ENCODE measurements at regions not wholly inside any gene's neighbourhood (a gene's known extent, or its start where the extent isn't known, plus 50 kb on each side); places are given as distances from the start of the nearest gene placed in this dataset.

DNA sequence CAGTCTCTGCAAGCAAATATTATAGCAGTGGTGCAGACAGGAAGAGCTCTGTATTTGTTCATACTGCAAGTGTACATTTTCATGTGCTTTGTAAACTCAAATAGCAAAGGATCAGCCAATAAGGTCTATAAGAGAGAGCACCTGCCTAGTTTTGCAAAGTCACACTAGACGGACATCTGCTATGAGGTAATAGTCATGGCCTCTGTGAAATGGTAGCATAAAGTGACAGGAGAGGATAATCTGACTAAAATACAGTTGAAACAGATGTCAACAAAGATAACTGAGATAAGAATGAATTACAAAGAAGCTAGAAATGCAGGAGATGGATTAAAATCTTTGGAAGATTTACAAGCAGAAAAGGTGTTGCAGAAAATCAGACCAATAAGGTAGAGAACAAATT is 70.6 kb upstream of the SPON1 start:
- no peaks in the 10 kb centered on the region; the same call in 1 of the 2 replicates for H3K27me3 ChIP-seq
- H3K4me3 ChIP-seq, result no peak overlapping the region
- H3K36me3 ChIP-seq, result no peaks in the 10 kb centered on the region
- H3K9me3 ChIP-seq, result no peaks in the 10 kb centered on the region
- no peak for DNase-seq

GRCh38 chr11:13896175-13896980 is 66.1 kb upstream of the SPON1 start:
- H3K9me3 ChIP-seq, result no peaks in the 10 kb centered on the region
- no peak for DNase-seq
- H3K36me3 ChIP-seq, result no peaks in the 10 kb centered on the region
- no peak overlapping the region for H3K4me3 ChIP-seq
- H3K27me3 ChIP-seq, result no peaks in the 10 kb centered on the region

DNA sequence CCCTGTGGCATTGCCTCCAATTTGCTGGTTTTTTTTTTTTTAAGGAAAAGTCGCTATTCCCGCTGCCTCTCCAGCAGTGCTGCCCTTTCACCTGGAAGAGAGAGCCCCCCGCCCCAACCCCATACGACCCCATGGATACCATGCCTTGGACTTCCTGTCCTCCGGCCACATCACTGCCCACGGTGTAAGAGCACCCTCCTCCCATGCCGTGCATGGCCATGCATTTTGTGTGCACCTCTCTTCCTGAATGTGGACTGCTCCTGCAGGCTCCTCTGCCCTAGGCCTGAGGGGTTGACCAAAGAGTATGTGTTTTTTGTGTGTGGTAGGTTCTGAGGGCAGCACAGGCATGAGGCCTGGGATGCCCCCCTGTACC is 65.6 kb upstream of the SPON1 start:
- H3K27me3 ChIP-seq, result no peaks in the 10 kb centered on the region
- H3K36me3 ChIP-seq, result no peaks in the 10 kb centered on the region
- no peaks in the 10 kb centered on the region for H3K9me3 ChIP-seq
- no peak overlapping the region for H3K4me3 ChIP-seq
- DNase-seq, result no peak

GRCh38 chr11:13897646-13898276 is 64.8 kb upstream of the SPON1 start:
- Histone ChIP-seq H3K27me3 (no peaks in the 10 kb centered on the region), H3K4me3 (no peak overlapping the region), H3K36me3 (no peaks in the 10 kb centered on the region), H3K9me3 (no peaks in the 10 kb centered on the region)
- DNase-seq, result no peak

- Histone ChIP-seq H3K4me3 (no peak overlapping the region), H3K9me3 (no peaks in the 10 kb centered on the region), H3K27me3 (no peaks in the 10 kb centered on the region), H3K36me3 (no peaks in the 10 kb centered on the region)
- DNase-seq, result no peak
Observed at GRCh38 chr11:13899603-13900002, 62.9 kb upstream of the SPON1 start.

- no peaks in the 10 kb centered on the region; the same call in 1 of the 2 replicates for H3K9me3 ChIP-seq
- no peaks in the 10 kb centered on the region for H3K36me3 ChIP-seq
- no peaks in the 10 kb centered on the region for H3K27me3 ChIP-seq
- no peak for DNase-seq
- no peak overlapping the region for H3K4me3 ChIP-seq
Observed at GRCh38 chr11:13902523-13902922, 60.0 kb upstream of the SPON1 start.

- no peaks in the 10 kb centered on the region for H3K27me3 ChIP-seq
- no peaks in the 10 kb centered on the region for H3K36me3 ChIP-seq
- no peak overlapping the region for H3K4me3 ChIP-seq
- no peaks in the 10 kb centered on the region; the same call in 1 of the 2 replicates for H3K9me3 ChIP-seq
- no peak for DNase-seq
Observed at GRCh38 chr11:13905137-13905781, 57.3 kb upstream of the SPON1 start.

- DNase-seq, result no peak
- Histone ChIP-seq H3K27me3 (no peaks in the 10 kb centered on the region), H3K4me3 (no peak overlapping the region), H3K36me3 (no peaks in the 10 kb centered on the region), H3K9me3 (no peaks in the 10 kb centered on the region; the same call in 1 of the 2 replicates)
Observed at GRCh38 chr11:13907678-13908077, 54.8 kb upstream of the SPON1 start.

GRCh38 chr11:13908535-13908934 is 54.0 kb upstream of the SPON1 start:
- Histone ChIP-seq H3K36me3 (no peaks in the 10 kb centered on the region), H3K27me3 (no peaks in the 10 kb centered on the region), H3K9me3 (no peaks in the 10 kb centered on the region; the same call in 1 of the 2 replicates), H3K4me3 (no peak overlapping the region)
- no peak for DNase-seq

All from MG63 (cell line).